Mesendoderm (in vitro differentiated cells): ENCODE measurements at regions not wholly inside any gene's neighbourhood (a gene's known extent, or its start where the extent isn't known, plus 50 kb on each side); places are given as distances from the start of the nearest gene placed in this dataset.

Source experiments
- DNase-seq: peaks from one replicate; pipeline ENCODE4 v3.0.0; 2013
- H2AK5ac ChIP-seq: 2 replicates; pipeline ENCODE4 v1.6.1; 2013; ENCODE audit warnings: low read length, inconsistent platforms
- H2BK120ac ChIP-seq: 2 replicates; pipeline ENCODE4 v1.6.1; 2013; ENCODE audit warnings: low read depth, mild to moderate bottlenecking, low read length, moderate library complexity, mixed read lengths
- H2BK15ac ChIP-seq: replicated peaks from 2 replicates; pipeline ENCODE4 v1.6.1; 2013; ENCODE audit warnings: low read depth, mild to moderate bottlenecking, moderate library complexity
- H2BK5ac ChIP-seq: 2 replicates; pipeline ENCODE4 v1.6.1; 2013; ENCODE audit warnings: low read length, inconsistent platforms
- H3K18ac ChIP-seq: 2 replicates; pipeline ENCODE4 v1.6.1; 2013; ENCODE audit warnings: mild to moderate bottlenecking, low read length, mixed read lengths
- H3K23ac ChIP-seq: one replicate; pipeline ENCODE4 v1.6.1; 2013; ENCODE audit warnings: low read length
- H3K27ac ChIP-seq: 2 replicates; pipeline ENCODE4 v1.5.1; 2013; ENCODE audit warnings: low read depth, mild to moderate bottlenecking, inconsistent platforms, low read length, moderate library complexity
- H3K27me3 ChIP-seq: 2 replicates; pipeline ENCODE4 v1.6.1; 2013; ENCODE audit warnings: low read length, control low read depth, mild to moderate bottlenecking, inconsistent platforms; ENCODE audit not compliant: insufficient read depth, poor library complexity
- H3K36me3 ChIP-seq: 2 replicates; pipeline ENCODE4 v1.6.1; 2013; ENCODE audit warnings: low read length, inconsistent platforms; ENCODE audit not compliant: control insufficient read depth, insufficient read depth
- H3K4ac ChIP-seq: one replicate; pipeline ENCODE4 v1.6.1; 2013; ENCODE audit warnings: low read depth, mild to moderate bottlenecking, low read length, moderate library complexity
- H3K4me1 ChIP-seq: 2 replicates; pipeline ENCODE4 v1.6.1; 2013; ENCODE audit warnings: low read depth, low read length, inconsistent platforms; ENCODE audit not compliant: control insufficient read depth
- H3K4me2 ChIP-seq: 2 replicates; pipeline ENCODE4 v1.6.1; 2013; ENCODE audit warnings: low read length
- H3K4me3 ChIP-seq: 2 replicates; pipeline ENCODE4 v1.5.1; 2013; ENCODE audit warnings: mild to moderate bottlenecking, low read length
- H3K56ac ChIP-seq: one replicate; pipeline ENCODE4 v1.6.1; 2013; ENCODE audit warnings: low read length
- H3K79me1 ChIP-seq: 2 replicates; pipeline ENCODE4 v1.6.1; 2013; ENCODE audit warnings: low read length, inconsistent platforms
- H3K79me2 ChIP-seq: 2 replicates; pipeline ENCODE4 v1.6.1; 2013; ENCODE audit warnings: mild to moderate bottlenecking, low read length; ENCODE audit not compliant: control insufficient read depth, insufficient read depth
- H3K9ac ChIP-seq: 2 replicates; pipeline ENCODE4 v1.6.1; 2013; ENCODE audit warnings: low read length, inconsistent platforms
- H4K5ac ChIP-seq: one replicate; pipeline ENCODE4 v1.6.1; 2013; ENCODE audit warnings: low read length
- H4K8ac ChIP-seq: one replicate; pipeline ENCODE4 v1.6.1; 2013; ENCODE audit warnings: low read depth, mild to moderate bottlenecking, control low read depth, low read length, moderate library complexity
- WGBS: extraction: QIAGEN DNeasy Blood & Tissue Kit; methylation state at CpG from one replicate; pipeline ENCODE4 v1.1.7; 2013; ENCODE audit warnings: low lambda C conversion rate, missing lambda C conversion rate; ENCODE audit not compliant: insufficient coverage; ENCODE audit errors: extremely low coverage; 5-methylcytosine and 5-hydroxymethylcytosine counted together

DNA sequence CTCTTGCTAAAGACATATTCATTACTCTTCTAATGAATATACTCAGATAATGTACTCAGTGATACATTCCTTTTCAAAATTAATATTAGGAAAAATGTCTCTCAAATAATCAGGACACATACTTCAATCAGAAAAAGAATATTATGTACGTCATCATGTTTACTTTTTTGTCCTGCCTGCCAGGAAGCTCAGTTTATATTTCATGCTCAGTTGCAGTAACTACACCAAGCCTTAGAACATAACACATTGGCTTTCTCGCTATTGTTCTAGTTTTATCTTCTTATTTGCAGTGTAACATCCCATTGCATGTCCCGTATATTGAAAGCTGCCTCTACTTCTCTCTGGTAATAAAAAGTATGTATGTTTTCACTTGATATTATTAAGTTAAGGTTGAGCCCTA, 181.5 kb upstream of the LPP start:
- H4K5ac ChIP-seq = no peak overlapping the region
- no peak overlapping the region for H3K18ac ChIP-seq
- H3K36me3 ChIP-seq = no peaks in the 10 kb centered on the region
- no peak overlapping the region for H3K9ac ChIP-seq
- no peak for DNase-seq
- no peak overlapping the region for H4K8ac ChIP-seq
- H3K23ac ChIP-seq = no peak overlapping the region
- H2BK120ac ChIP-seq = no peak overlapping the region
- no peaks in the 10 kb centered on the region for H3K79me1 ChIP-seq
- no peaks in the 10 kb centered on the region for H3K79me2 ChIP-seq
- no peaks in the 10 kb centered on the region for H3K27me3 ChIP-seq
- no peak overlapping the region for H2AK5ac ChIP-seq
- no peak overlapping the region for H3K27ac ChIP-seq
- no peak overlapping the region for H3K4me3 ChIP-seq
- peaks cover 3% of the 10 kb centered on the region for H3K4me1 ChIP-seq
- WGBS = no CpG with 5 or more reads among the region's 3 CpGs
- H2BK15ac ChIP-seq = no peak overlapping the region
- no peak overlapping the region for H2BK5ac ChIP-seq
- H3K56ac ChIP-seq = no peak overlapping the region
- H3K4me2 ChIP-seq = no peak overlapping the region
- H3K4ac ChIP-seq = no peak overlapping the region

DNA sequence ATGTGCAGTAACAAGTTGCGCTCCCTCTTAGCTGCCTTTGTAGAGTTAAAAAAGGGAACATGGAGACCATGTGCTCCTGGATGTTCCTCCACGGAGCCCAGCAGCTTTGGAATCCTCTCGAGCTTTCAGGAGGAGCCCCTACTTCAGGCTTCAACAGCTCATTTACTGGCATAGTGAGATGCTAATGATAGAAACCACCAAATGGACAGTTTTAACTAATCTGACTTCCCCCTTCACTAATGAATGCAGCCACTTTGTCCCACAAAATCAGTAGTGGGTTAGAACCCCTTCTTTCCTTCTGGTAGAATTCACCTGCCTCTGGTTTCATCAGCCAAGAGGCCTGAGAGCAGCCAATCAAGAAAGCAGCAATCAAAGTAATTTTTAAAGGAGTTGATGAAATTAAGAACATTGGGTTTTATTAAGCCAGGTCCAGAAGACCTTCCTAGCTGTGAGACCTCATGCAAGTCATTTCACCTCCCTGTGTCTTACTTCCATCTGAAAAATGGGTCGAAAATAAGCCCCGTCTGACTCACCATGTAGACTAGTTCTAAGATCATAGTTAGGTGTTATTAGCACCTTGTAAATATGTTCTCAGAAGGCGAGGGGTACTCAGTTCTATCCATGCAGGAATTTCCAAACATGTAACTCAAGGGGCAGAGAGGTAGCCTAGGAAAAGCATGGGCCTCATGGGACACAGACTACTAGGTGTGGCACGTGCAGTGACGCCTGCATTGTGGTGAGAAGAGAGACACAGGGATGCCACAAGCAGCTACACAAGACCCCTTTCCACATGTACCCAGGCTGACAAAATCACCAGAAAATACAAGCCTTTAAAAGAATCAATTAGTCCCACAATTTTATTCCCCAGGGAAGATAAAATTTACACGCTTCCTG, 179.7 kb upstream of the LPP start:
- H2BK120ac ChIP-seq = no peak overlapping the region
- no CpG with 5 or more reads among the region's 9 CpGs for WGBS

DNA sequence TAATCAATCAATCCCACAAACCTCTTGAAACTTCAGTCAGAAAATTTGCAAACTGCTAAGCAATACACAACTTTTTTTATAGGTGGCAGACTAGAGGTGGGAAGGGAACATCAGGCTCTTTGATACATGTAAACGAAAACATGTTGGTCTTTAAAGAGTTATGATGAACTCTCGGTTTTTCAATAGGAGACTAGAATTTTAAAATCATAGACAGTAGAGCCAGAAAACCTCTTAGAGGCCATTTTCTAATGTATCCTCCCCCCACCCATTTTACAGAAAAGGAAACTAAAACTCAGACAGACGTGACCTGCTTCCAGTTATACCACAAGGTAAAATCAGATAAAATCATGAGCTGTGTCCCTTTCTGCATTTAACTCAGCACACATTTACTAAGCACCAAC, 179.1 kb upstream of the LPP start:
- Histone ChIP-seq H2AK5ac (no peak overlapping the region), H4K8ac (no peak overlapping the region), H3K4me1 (peaks cover 3% of the 10 kb centered on the region), H3K4me2 (no peak overlapping the region), H3K4ac (no peak overlapping the region), H3K56ac (no peak overlapping the region), H3K9ac (no peak overlapping the region), H3K4me3 (no peak overlapping the region), H3K79me1 (no peaks in the 10 kb centered on the region), H3K79me2 (no peaks in the 10 kb centered on the region), H2BK5ac (no peak overlapping the region), H3K23ac (no peak overlapping the region), H2BK15ac (no peak overlapping the region), H2BK120ac (no peak overlapping the region), H3K36me3 (no peaks in the 10 kb centered on the region), H3K18ac (no peak overlapping the region), H3K27me3 (no peaks in the 10 kb centered on the region), H3K27ac (no peak overlapping the region), H4K5ac (no peak overlapping the region)
- WGBS = no CpG with 5 or more reads among the region's 3 CpGs
- peak; percentile 33 for DNase-seq

More for the DNA sequence above, 179.7 kb upstream of the LPP start:
- H3K27ac ChIP-seq = no peak overlapping the region
- no peak overlapping the region for H3K18ac ChIP-seq
- no peak for DNase-seq
- no peaks in the 10 kb centered on the region for H3K79me2 ChIP-seq
- H3K9ac ChIP-seq = no peak overlapping the region
- H2BK15ac ChIP-seq = no peak overlapping the region
- H3K79me1 ChIP-seq = no peaks in the 10 kb centered on the region
- H4K8ac ChIP-seq = no peak overlapping the region
- H2AK5ac ChIP-seq = no peak overlapping the region
- peaks cover 3% of the 10 kb centered on the region for H3K4me1 ChIP-seq
- H3K4ac ChIP-seq = no peak overlapping the region
- no peaks in the 10 kb centered on the region for H3K36me3 ChIP-seq
- no peak overlapping the region for H2BK5ac ChIP-seq
- no peak overlapping the region for H3K23ac ChIP-seq
- H3K27me3 ChIP-seq = no peaks in the 10 kb centered on the region
- no peak overlapping the region for H3K4me3 ChIP-seq
- no peak overlapping the region for H3K4me2 ChIP-seq
- H4K5ac ChIP-seq = no peak overlapping the region
- no peak overlapping the region for H3K56ac ChIP-seq

DNA sequence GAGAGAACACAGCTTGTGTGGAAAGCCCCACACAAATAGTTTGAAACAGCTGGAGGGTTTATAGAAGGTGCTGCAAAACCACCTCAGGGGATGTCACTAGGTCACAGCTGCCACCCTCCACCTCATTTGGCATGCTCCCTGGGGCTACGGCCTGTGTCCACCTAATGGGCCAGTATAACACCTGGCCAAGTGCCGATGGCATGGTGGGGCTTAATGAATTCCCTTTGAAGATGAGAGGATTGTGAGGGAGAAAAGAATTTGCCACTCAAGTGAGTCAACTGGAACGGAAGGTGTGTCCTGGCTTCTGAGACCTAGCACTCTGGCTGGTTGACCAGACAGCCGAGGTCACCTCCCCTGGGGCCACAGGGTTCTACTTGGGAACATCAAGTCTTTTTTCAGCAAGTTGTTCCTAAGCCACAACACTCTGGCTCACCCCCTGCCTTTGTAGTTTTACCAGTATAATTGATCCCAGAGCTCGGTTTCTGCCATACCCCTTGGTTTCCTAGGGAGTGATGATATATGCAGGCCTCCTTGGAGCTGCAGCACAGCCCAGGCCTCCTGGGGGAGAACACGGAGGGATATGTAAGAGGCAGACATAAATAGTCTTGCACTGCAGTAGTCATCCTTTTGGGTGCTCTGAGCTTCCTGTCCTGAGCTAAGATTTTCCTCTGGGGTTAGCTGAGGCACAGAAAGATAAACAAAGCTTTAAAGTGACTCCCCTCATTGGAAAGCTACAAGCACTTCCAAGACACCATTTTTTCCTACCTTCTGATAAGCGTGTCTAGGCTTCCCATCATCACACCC, 178.2 kb upstream of the LPP start:
- Histone ChIP-seq H4K5ac (peak overlapping the region; percentile 27), H2BK120ac (no peak overlapping the region), H2AK5ac (no peak overlapping the region), H2BK15ac (no peak overlapping the region), H3K4me1 (peaks cover 3% of the 10 kb centered on the region), H3K79me2 (no peaks in the 10 kb centered on the region), H4K8ac (no peak overlapping the region), H2BK5ac (no peak overlapping the region), H3K4me3 (no peak overlapping the region), H3K79me1 (no peaks in the 10 kb centered on the region), H3K18ac (no peak overlapping the region), H3K27ac (no peak overlapping the region), H3K27me3 (no peaks in the 10 kb centered on the region), H3K23ac (no peak overlapping the region), H3K9ac (no peak overlapping the region), H3K4me2 (no peak overlapping the region), H3K56ac (no peak overlapping the region), H3K36me3 (no peaks in the 10 kb centered on the region), H3K4ac (no peak overlapping the region)
- peak; percentile 60 for DNase-seq
- WGBS = no CpG with 5 or more reads among the region's 7 CpGs

DNA sequence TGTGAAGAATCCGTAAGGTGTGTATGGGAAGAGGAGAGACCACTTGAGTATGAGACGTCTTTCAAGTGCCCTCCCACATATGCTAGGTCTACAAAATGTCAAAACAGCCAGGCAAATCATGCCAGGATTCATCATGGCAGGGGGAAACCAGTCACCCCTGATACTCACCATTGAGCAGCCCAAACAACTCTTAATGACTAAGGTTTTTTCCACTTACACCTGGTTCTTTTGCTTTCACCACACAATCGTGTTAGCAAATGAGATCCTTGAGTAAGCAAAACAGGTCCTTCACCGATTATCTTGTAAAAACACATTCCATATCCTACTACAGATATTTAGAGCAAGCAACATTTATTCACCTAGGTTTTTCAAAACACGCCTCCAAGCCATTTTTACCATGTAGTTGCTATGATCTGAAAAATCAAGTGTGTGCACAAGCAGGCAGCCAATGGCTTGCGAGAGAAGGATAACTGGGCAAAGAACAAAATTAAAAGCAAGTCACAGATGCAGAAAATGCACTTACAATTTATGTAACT, 177.5 kb upstream of the LPP start:
- DNase-seq = no peak
- H4K5ac ChIP-seq = no peak overlapping the region
- H3K18ac ChIP-seq = no peak overlapping the region
- H2BK5ac ChIP-seq = no peak overlapping the region
- no CpG with 5 or more reads among the region's 6 CpGs for WGBS
- H3K27me3 ChIP-seq = no peaks in the 10 kb centered on the region
- no peak overlapping the region for H3K9ac ChIP-seq
- H3K23ac ChIP-seq = no peak overlapping the region
- peaks cover 3% of the 10 kb centered on the region for H3K4me1 ChIP-seq
- no peaks in the 10 kb centered on the region for H3K79me1 ChIP-seq
- no peak overlapping the region for H3K4me2 ChIP-seq
- H2AK5ac ChIP-seq = no peak overlapping the region
- H3K27ac ChIP-seq = no peak overlapping the region
- no peaks in the 10 kb centered on the region for H3K79me2 ChIP-seq
- H2BK15ac ChIP-seq = no peak overlapping the region
- no peak overlapping the region for H2BK120ac ChIP-seq
- no peak overlapping the region for H3K4ac ChIP-seq
- H3K4me3 ChIP-seq = no peak overlapping the region
- no peak overlapping the region for H4K8ac ChIP-seq
- no peaks in the 10 kb centered on the region for H3K36me3 ChIP-seq
- H3K56ac ChIP-seq = no peak overlapping the region
